H9 (cell line): ENCODE measurements at regions not wholly inside any gene's neighbourhood (a gene's known extent, or its start where the extent isn't known, plus 50 kb on each side); places are given as distances from the start of the nearest gene placed in this dataset.

ENCODE experiments used
- DNase-seq: peaks from one replicate; pipeline ENCODE4 v3.0.0-alpha.2; 2017
- H2AFZ ChIP-seq: one replicate; pipeline ENCODE4 v1.6.1; 2013; ENCODE audit warnings: mild to moderate bottlenecking, low read length, control low read depth, moderate library complexity
- H2AK5ac ChIP-seq: 2 replicates; pipeline ENCODE4 v1.6.1; 2013; ENCODE audit warnings: low read length, control low read depth, mixed read lengths; ENCODE audit not compliant: insufficient read length
- H2BK120ac ChIP-seq: one replicate; pipeline ENCODE4 v1.6.1; 2013; ENCODE audit warnings: low read depth, mild to moderate bottlenecking, low read length, control low read depth, inconsistent platforms; ENCODE audit not compliant: poor library complexity, severe bottlenecking
- H2BK12ac ChIP-seq: 2 replicates; pipeline ENCODE4 v1.6.1; 2013; ENCODE audit warnings: low read length, control low read depth, mixed read lengths, low read depth; ENCODE audit not compliant: insufficient read length
- H2BK15ac ChIP-seq: 2 replicates; pipeline ENCODE4 v1.6.1; 2013; ENCODE audit warnings: low read depth, low read length, control low read depth
- H2BK20ac ChIP-seq: one replicate; pipeline ENCODE4 v1.6.1; 2013; ENCODE audit warnings: low read depth, mild to moderate bottlenecking, low read length, control low read depth, inconsistent platforms; ENCODE audit not compliant: poor library complexity, severe bottlenecking
- H2BK5ac ChIP-seq: 2 replicates; pipeline ENCODE4 v1.6.1; 2013; ENCODE audit warnings: low read length, control low read depth, mixed read lengths; ENCODE audit not compliant: insufficient read length
- H3K14ac ChIP-seq: 2 replicates; pipeline ENCODE4 v1.6.1; 2013; ENCODE audit warnings: low read length, control low read depth; ENCODE audit not compliant: insufficient read depth
- H3K18ac ChIP-seq: 2 replicates; pipeline ENCODE4 v1.6.1; 2013; ENCODE audit warnings: low read depth, mild to moderate bottlenecking, mixed read lengths, low read length, control low read depth; ENCODE audit not compliant: insufficient read length
- H3K23ac ChIP-seq: 2 replicates; pipeline ENCODE4 v1.6.1; 2013; ENCODE audit warnings: low read length, control low read depth, mixed read lengths, low read depth; ENCODE audit not compliant: insufficient read length
- H3K23me2 ChIP-seq: 2 replicates; pipeline ENCODE4 v1.6.1; 2013; ENCODE audit warnings: low read depth, mild to moderate bottlenecking, mixed read lengths, low read length, control low read depth; ENCODE audit not compliant: insufficient read length, poor library complexity, severe bottlenecking
- H3K27ac ChIP-seq: 2 replicates; pipeline ENCODE4 v1.5.1; 2013; ENCODE audit warnings: low read length, control low read depth, mixed read lengths, low read depth; ENCODE audit not compliant: insufficient read length
- H3K27me3 ChIP-seq: 2 replicates; pipeline ENCODE4 v1.6.1; 2013; ENCODE audit warnings: low read length, control low read depth, inconsistent platforms; ENCODE audit not compliant: insufficient read depth
- H3K4ac ChIP-seq: 2 replicates; pipeline ENCODE4 v1.6.1; 2013; ENCODE audit warnings: low read depth, mild to moderate bottlenecking, control low read depth, inconsistent platforms, low read length, moderate library complexity
- H3K4me1 ChIP-seq: 2 replicates; pipeline ENCODE4 v1.6.1; 2013; ENCODE audit warnings: low read length, control low read depth, inconsistent platforms; ENCODE audit not compliant: insufficient read depth
- H3K4me2 ChIP-seq: 2 replicates; pipeline ENCODE4 v1.6.1; 2013; ENCODE audit warnings: low read length, control low read depth, mixed read lengths; ENCODE audit not compliant: insufficient read length, insufficient read depth
- H3K56ac ChIP-seq: 2 replicates; pipeline ENCODE4 v1.6.1; 2013; ENCODE audit warnings: low read depth, mild to moderate bottlenecking, mixed read lengths, low read length, control low read depth; ENCODE audit not compliant: insufficient read length
- H3K79me1 ChIP-seq: 2 replicates; pipeline ENCODE4 v1.6.1; 2013; ENCODE audit warnings: low read depth, mild to moderate bottlenecking, moderate library complexity, low read length, control low read depth, inconsistent platforms; ENCODE audit not compliant: insufficient read depth, poor library complexity, severe bottlenecking
- H3K79me2 ChIP-seq: 2 replicates; pipeline ENCODE4 v1.6.1; 2013; ENCODE audit warnings: low read length, control low read depth, inconsistent platforms; ENCODE audit not compliant: insufficient read depth
- H3K9ac ChIP-seq: 2 replicates; pipeline ENCODE4 v1.6.1; 2013; ENCODE audit warnings: low read length, control low read depth, mixed read lengths; ENCODE audit not compliant: insufficient read length; ENCODE audit errors: extremely low read depth
- H3K9me3 ChIP-seq: one replicate; pipeline ENCODE4 v1.6.1; 2013; ENCODE audit warnings: low read depth, low read length, inconsistent platforms; ENCODE audit not compliant: control insufficient read depth
- H3T11ph ChIP-seq: one replicate; pipeline ENCODE4 v1.6.1; 2013; ENCODE audit warnings: mild to moderate bottlenecking, low read length, control low read depth, inconsistent platforms
- H4K20me1 ChIP-seq: one replicate; pipeline ENCODE4 v1.6.1; 2013; ENCODE audit not compliant: control insufficient read depth, insufficient read length, insufficient read depth
- H4K5ac ChIP-seq: 2 replicates; pipeline ENCODE4 v1.6.1; 2013; ENCODE audit warnings: low read depth, mild to moderate bottlenecking, mixed read lengths, low read length, control low read depth; ENCODE audit not compliant: insufficient read length
- H4K8ac ChIP-seq: replicated peaks from 2 replicates; pipeline ENCODE4 v1.6.1; 2013; ENCODE audit warnings: low read length, control low read depth, mixed read lengths, low read depth; ENCODE audit not compliant: insufficient read length
- H4K91ac ChIP-seq: 2 replicates; pipeline ENCODE4 v1.6.1; 2013; ENCODE audit warnings: low read depth, mild to moderate bottlenecking, moderate library complexity, mixed read lengths, low read length, control low read depth; ENCODE audit not compliant: insufficient read length
- H3K27ac Mint-ChIP-seq, 3 experiments: 2 replicates in 2 of 3; 3 replicates in 1 of 3; pipeline ENCODE4 v1.8.0; 2020 to 2021; ENCODE audit warnings: mixed read lengths in 3 of 3, mild to moderate bottlenecking in 1 of 3, moderate library complexity in 1 of 3
- H3K27me3 Mint-ChIP-seq: 2 replicates; pipeline ENCODE4 v1.8.0; 2021; ENCODE audit warnings: low read depth, mild to moderate bottlenecking, moderate library complexity, mixed read lengths
- H3K36me3 Mint-ChIP-seq, 3 experiments: 2 replicates in 2 of 3; 3 replicates in 1 of 3; pipeline ENCODE4 v1.8.0; 2020 to 2021; ENCODE audit warnings: low read depth in 3 of 3, mixed read lengths in 3 of 3; ENCODE audit not compliant: insufficient read depth in 1 of 3
- H3K4me1 Mint-ChIP-seq, 2 experiments: 2 replicates each; pipeline ENCODE4 v1.8.0; 2020; ENCODE audit warnings: mixed read lengths in 2 of 2
- H3K4me3 Mint-ChIP-seq, 2 experiments: 2 replicates in 1 of 2; 3 replicates in 1 of 2; pipeline ENCODE4 v1.8.0; 2020 to 2021; ENCODE audit warnings: mild to moderate bottlenecking in 2 of 2, mixed read lengths in 2 of 2, moderate library complexity in 1 of 2
- H3K9me3 Mint-ChIP-seq, 2 experiments: 2 replicates in 1 of 2; 3 replicates in 1 of 2; pipeline ENCODE4 v1.8.0; 2020; ENCODE audit warnings: mild to moderate bottlenecking in 2 of 2, mixed read lengths in 2 of 2, moderate library complexity in 1 of 2
- CTCF ChIP-seq: fragments of 200-600 bp; sonication (generic); conservative IDR thresholded peaks from 3 replicates; pipeline ENCODE4 v1.8.0; 2021; ENCODE audit warnings: antibody characterized with exemption, mild to moderate bottlenecking
- WGBS: extraction: QIAGEN DNeasy Blood & Tissue Kit; methylation state at CpG from one replicate; pipeline ENCODE4 v1.1.7; 2013; ENCODE audit warnings: missing lambda C conversion rate, low lambda C conversion rate, mixed read lengths; ENCODE audit not compliant: insufficient read length; ENCODE audit errors: extremely low coverage; 5-methylcytosine and 5-hydroxymethylcytosine counted together

GRCh38 chr5:152306386-152306785 is 98.7 kb downstream of the NMUR2 start:
- no peaks in the 10 kb centered on the region for H3K23me2 ChIP-seq
- no peak overlapping the region for H4K8ac ChIP-seq
- H3K27me3 ChIP-seq, result no peaks in the 10 kb centered on the region
- H2BK120ac ChIP-seq, result no peak overlapping the region
- H3K18ac ChIP-seq, result no peak overlapping the region
- no CpG with 5 or more reads among the region's 2 CpGs for WGBS
- no peak overlapping the region for H3K14ac ChIP-seq
- no peaks in the 10 kb centered on the region for H4K20me1 ChIP-seq
- no peak overlapping the region for H2BK5ac ChIP-seq
- no peaks in the 10 kb centered on the region for H3K36me3 Mint-ChIP-seq
- no peak for DNase-seq
- no peak overlapping the region for H3T11ph ChIP-seq
- H3K4me2 ChIP-seq, result no peak overlapping the region
- no peak overlapping the region for H3K23ac ChIP-seq
- H2BK15ac ChIP-seq, result no peak overlapping the region
- H3K9me3 Mint-ChIP-seq, result peaks cover 0 to 2% of the 10 kb centered on the region in 2 experiments; a peak in 2 of 5 replicates
- H3K4ac ChIP-seq, result no peak overlapping the region
- no peak overlapping the region for H4K91ac ChIP-seq
- H2BK20ac ChIP-seq, result no peak overlapping the region
- H3K27ac Mint-ChIP-seq, result no peak overlapping the region
- no peaks in the 10 kb centered on the region for H3K4me1 ChIP-seq
- no peak overlapping the region for H3K4me3 Mint-ChIP-seq
- TF ChIP-seq CTCF, result no peak
- no peaks in the 10 kb centered on the region for H3K79me2 ChIP-seq
- no peak overlapping the region for H3K9ac ChIP-seq
- no peak overlapping the region for H3K27ac ChIP-seq
- no peak overlapping the region for H3K56ac ChIP-seq
- H3K27me3 Mint-ChIP-seq, result peaks cover 15% of the 10 kb centered on the region
- no peaks in the 10 kb centered on the region for H3K9me3 ChIP-seq
- no peaks in the 10 kb centered on the region for H3K79me1 ChIP-seq
- no peak overlapping the region for H2BK12ac ChIP-seq
- no peak overlapping the region for H4K5ac ChIP-seq
- H2AFZ ChIP-seq, result no peak overlapping the region
- H2AK5ac ChIP-seq, result no peak overlapping the region
- H3K4me1 Mint-ChIP-seq, result peaks cover 10 to 14% of the 10 kb centered on the region in 2 experiments; a peak in 3 of 4 replicates
